Hepatocyte (in vitro differentiated cells): ENCODE measurements at regions not wholly inside any gene's neighbourhood (a gene's known extent, or its start where the extent isn't known, plus 50 kb on each side); places are given as distances from the start of the nearest gene placed in this dataset.

Experiments
- DNase-seq: peaks from one replicate; pipeline ENCODE4 v3.0.0-alpha.2; 2016; ENCODE audit warnings: low spot score
- H2AFZ ChIP-seq: fragments of 200-600 bp; sonication (generic); 2 replicates; pipeline ENCODE4 v1.6.0; 2016; ENCODE audit warnings: antibody characterized with exemption, mild to moderate bottlenecking
- H3K27ac ChIP-seq: fragments of 200-600 bp; sonication (generic); 2 replicates; pipeline ENCODE4 v1.5.1; 2016; ENCODE audit warnings: mild to moderate bottlenecking
- H3K27me3 ChIP-seq: fragments of 200-600 bp; sonication (generic); 2 replicates; pipeline ENCODE4 v1.6.1; 2016
- H3K36me3 ChIP-seq: fragments of 200-600 bp; sonication (generic); replicated peaks from 2 replicates; pipeline ENCODE4 v1.5.1; 2016; ENCODE audit warnings: low read depth; ENCODE audit not compliant: insufficient read depth
- H3K4me1 ChIP-seq: fragments of 200-600 bp; sonication (generic); 2 replicates; pipeline ENCODE4 v1.5.1; 2016; ENCODE audit warnings: mild to moderate bottlenecking, moderate library complexity; ENCODE audit not compliant: insufficient read depth
- H3K4me2 ChIP-seq: fragments of 200-600 bp; sonication (generic); 2 replicates; pipeline ENCODE4 v1.6.0; 2016
- H3K4me3 ChIP-seq: fragments of 200-600 bp; sonication (generic); 2 replicates; pipeline ENCODE4 v1.5.1; 2016; ENCODE audit warnings: mild to moderate bottlenecking
- H3K79me2 ChIP-seq: fragments of 200-600 bp; sonication (generic); 2 replicates; pipeline ENCODE4 v1.6.0; 2017; ENCODE audit warnings: mild to moderate bottlenecking
- H3K9me2 ChIP-seq: fragments of 200-600 bp; sonication (generic); replicated peaks from 2 replicates; pipeline ENCODE4 v1.6.0; 2017; ENCODE audit warnings: mild to moderate bottlenecking; ENCODE audit not compliant: insufficient read depth
- H3K9me3 ChIP-seq: fragments of 200-600 bp; sonication (generic); 2 replicates; pipeline ENCODE4 v1.5.1; 2016; ENCODE audit warnings: low read depth, mild to moderate bottlenecking
- H4K20me1 ChIP-seq: fragments of 200-600 bp; sonication (generic); 2 replicates; pipeline ENCODE4 v1.6.0; 2016; ENCODE audit warnings: mild to moderate bottlenecking; ENCODE audit not compliant: insufficient read depth, poor library complexity, severe bottlenecking
- CTCF ChIP-seq: fragments of 200-600 bp; sonication (generic); IDR thresholded peaks from 2 replicates; pipeline ENCODE4 v1.5.1; 2016; ENCODE audit warnings: antibody characterized with exemption, mild to moderate bottlenecking; ENCODE audit not compliant: poor library complexity
- EZH2 ChIP-seq: fragments of 200-600 bp; sonication (generic); IDR thresholded peaks from 2 replicates; pipeline ENCODE4 v1.6.1; 2016; ENCODE audit warnings: antibody characterized with exemption, mild to moderate bottlenecking, borderline replicate concordance
- EZH2phosphoT487 ChIP-seq: fragments of 200-600 bp; sonication (generic); IDR thresholded peaks from one replicate; pipeline ENCODE4 v1.6.1; 2018; ENCODE audit warnings: antibody characterized with exemption, mild to moderate bottlenecking, low read depth, moderate library complexity; ENCODE audit not compliant: unreplicated experiment, severe bottlenecking
- WGBS: methylation state at CpG from one replicate; pipeline ENCODE4 v1.1.6; 2016; ENCODE audit warnings: low lambda C conversion rate; ENCODE audit errors: missing lambda C conversion rate; 5-methylcytosine and 5-hydroxymethylcytosine counted together

GRCh38 chr10:130891066-130891465, 420.5 kb downstream of the TCERG1L start:
- Histone ChIP-seq H3K9me3 (no peaks in the 10 kb centered on the region), H4K20me1 (no peaks in the 10 kb centered on the region), H3K4me1 (no peaks in the 10 kb centered on the region), H3K27me3 (no peaks in the 10 kb centered on the region), H3K4me3 (no peak overlapping the region), H3K79me2 (no peaks in the 10 kb centered on the region), H2AFZ (no peak overlapping the region), H3K4me2 (no peak overlapping the region), H3K27ac (no peak overlapping the region), H3K36me3 (no peaks in the 10 kb centered on the region), H3K9me2 (no peaks in the 10 kb centered on the region)
- WGBS = 86% methylated on average over 11 of the region's 11 CpGs
- no peak for TF ChIP-seq EZH2
- no peak for TF ChIP-seq CTCF
- no peak for TF ChIP-seq EZH2phosphoT487
- no peak for DNase-seq

GRCh38 chr10:130894471-130894870, 417.1 kb downstream of the TCERG1L start:
- Histone ChIP-seq H3K27ac (no peak overlapping the region), H3K9me2 (no peaks in the 10 kb centered on the region), H3K36me3 (no peaks in the 10 kb centered on the region), H3K9me3 (no peaks in the 10 kb centered on the region), H3K4me1 (no peaks in the 10 kb centered on the region), H2AFZ (no peak overlapping the region), H3K4me3 (no peak overlapping the region), H3K79me2 (no peaks in the 10 kb centered on the region), H3K27me3 (no peaks in the 10 kb centered on the region), H4K20me1 (no peaks in the 10 kb centered on the region), H3K4me2 (no peak overlapping the region)
- WGBS = 68% methylated on average over 6 of the region's 7 CpGs
- TF ChIP-seq EZH2 = no peak
- no peak for TF ChIP-seq EZH2phosphoT487
- no peak for TF ChIP-seq CTCF
- no peak for DNase-seq

- no peak for DNase-seq
- Histone ChIP-seq H3K9me3 (no peaks in the 10 kb centered on the region), H3K4me2 (no peak overlapping the region), H4K20me1 (no peaks in the 10 kb centered on the region), H3K79me2 (no peaks in the 10 kb centered on the region), H2AFZ (no peak overlapping the region), H3K4me3 (no peak overlapping the region), H3K27me3 (no peaks in the 10 kb centered on the region), H3K36me3 (no peaks in the 10 kb centered on the region), H3K9me2 (no peaks in the 10 kb centered on the region), H3K4me1 (no peaks in the 10 kb centered on the region), H3K27ac (no peak overlapping the region)
- 55% methylated on average over 3 of the region's 3 CpGs for WGBS
- TF ChIP-seq CTCF (no peak), EZH2 (no peak), EZH2phosphoT487 (no peak)
These were observed 416.4 kb downstream of the TCERG1L start for GRCh38 chr10:130895161-130895560.

- DNase-seq = no peak
- 91% methylated on average over 5 of the region's 5 CpGs for WGBS
- Histone ChIP-seq H3K4me3 (no peak overlapping the region), H3K36me3 (no peaks in the 10 kb centered on the region), H4K20me1 (no peaks in the 10 kb centered on the region), H3K4me2 (no peak overlapping the region), H3K27ac (no peak overlapping the region), H3K9me3 (no peaks in the 10 kb centered on the region), H2AFZ (no peak overlapping the region), H3K9me2 (no peaks in the 10 kb centered on the region), H3K4me1 (no peaks in the 10 kb centered on the region), H3K79me2 (no peaks in the 10 kb centered on the region), H3K27me3 (no peaks in the 10 kb centered on the region)
- TF ChIP-seq CTCF = no peak
- TF ChIP-seq EZH2 = no peak
- no peak for TF ChIP-seq EZH2phosphoT487
These were observed 413.7 kb downstream of the TCERG1L start for GRCh38 chr10:130897815-130898214.
